ENCODE measurements at regions not wholly inside any gene's neighbourhood (a gene's known extent, or its start where the extent isn't known, plus 50 kb on each side); places are given as distances from the start of the nearest gene placed in this dataset.

- intact Hi-C loops (cut with DNase I), result no loop called here
- no peaks in the 10 kb centered on the region for H3K36me3 ChIP-seq
- TF ChIP-seq CTCF (IDR thresholded peaks at IDR 0.05), result no peak
Observed at GRCh38 chr20:41748756-41749582, 130.8 kb upstream of the CHD6 start.

GRCh38 chr20:41748051-41748450 is 129.9 kb upstream of the CHD6 start:
- no peaks in the 10 kb centered on the region for H3K9me3 ChIP-seq
- no peak overlapping the region for H3K9ac ChIP-seq (ENCODE audit: low read depth in 2 of 2, low read length in 2 of 2)
- TF ChIP-seq CTCF (IDR thresholded peaks at IDR 0.05), result no peak
- H3K27ac ChIP-seq, result no peak overlapping the region
- H3K4me1 ChIP-seq, result no peaks in the 10 kb centered on the region
- intact Hi-C loops (cut with DNase I), result no loop called here
- H3K36me3 ChIP-seq, result no peaks in the 10 kb centered on the region
- no peak for DNase-seq
- no peaks in the 10 kb centered on the region for H3K27me3 ChIP-seq
- H3K4me3 ChIP-seq, result no peak overlapping the region

More at GRCh38 chr20:41748756-41749582, 130.8 kb upstream of the CHD6 start:
- DNase-seq, result no peak
- H3K27me3 ChIP-seq, result no peaks in the 10 kb centered on the region
- no peak overlapping the region for H3K4me3 ChIP-seq
- H3K9ac ChIP-seq (ENCODE audit: low read depth in 2 of 2, low read length in 2 of 2), result no peak overlapping the region
- H3K9me3 ChIP-seq, result no peaks in the 10 kb centered on the region
- H3K4me1 ChIP-seq, result no peaks in the 10 kb centered on the region
- H3K27ac ChIP-seq, result no peak overlapping the region

GRCh38 chr20:41747226-41747625 is 129.0 kb upstream of the CHD6 start:
- Histone ChIP-seq H3K27ac (no peak overlapping the region), H3K36me3 (no peaks in the 10 kb centered on the region), H3K27me3 (no peaks in the 10 kb centered on the region), H3K9ac (ENCODE audit: low read depth in 2 of 2, low read length in 2 of 2) (no peak overlapping the region), H3K9me3 (no peaks in the 10 kb centered on the region), H3K4me3 (no peak overlapping the region), H3K4me1 (no peaks in the 10 kb centered on the region)
- no peak for DNase-seq
- no peak for TF ChIP-seq CTCF (IDR thresholded peaks at IDR 0.05)
- intact Hi-C loops (cut with DNase I), result no loop called here

GRCh38 chr20:41746635-41747034 is 128.5 kb upstream of the CHD6 start:
- intact Hi-C loops (cut with DNase I), result no loop called here
- H3K4me1 ChIP-seq, result no peaks in the 10 kb centered on the region

GRCh38 chr20:41738604-41739206 is 120.5 kb upstream of the CHD6 start:
- intact Hi-C loops (cut with DNase I), result loop anchor here (5.0 to 10.0 kb wide), 3 partner anchors 796 to 1669 kb away; partner anchors contain the start of gene PTPRT
- Histone ChIP-seq H3K27me3 (no peaks in the 10 kb centered on the region), H3K9ac (ENCODE audit: low read depth in 2 of 2, low read length in 2 of 2) (no peak overlapping the region), H3K4me1 (no peaks in the 10 kb centered on the region), H3K4me3 (no peak overlapping the region), H3K9me3 (no peaks in the 10 kb centered on the region), H3K36me3 (no peaks in the 10 kb centered on the region), H3K27ac (no peak overlapping the region)
- DNase-seq, result peak; percentile 41
- peak; percentile 76 for TF ChIP-seq CTCF (IDR thresholded peaks at IDR 0.05)

More at GRCh38 chr20:41746635-41747034, 128.5 kb upstream of the CHD6 start:
- Histone ChIP-seq H3K9ac (ENCODE audit: low read depth in 2 of 2, low read length in 2 of 2) (no peak overlapping the region), H3K9me3 (no peaks in the 10 kb centered on the region), H3K27me3 (no peaks in the 10 kb centered on the region), H3K36me3 (no peaks in the 10 kb centered on the region), H3K27ac (no peak overlapping the region), H3K4me3 (no peak overlapping the region)
- DNase-seq, result no peak
- TF ChIP-seq CTCF (IDR thresholded peaks at IDR 0.05), result no peak

Data from colonic mucosa (tissue), 4 donors.